22Rv1 (cell line): ENCODE measurements at regions not wholly inside any gene's neighbourhood (a gene's known extent, or its start where the extent isn't known, plus 50 kb on each side); places are given as distances from the start of the nearest gene placed in this dataset.

Experiments
- ZFX ChIP-seq: fragments of 450-650 bp; IDR thresholded peaks from 2 replicates; pipeline ENCODE4 v1.6.1; 2017; ENCODE audit warnings: antibody characterized with exemption, borderline replicate concordance
- TF ChIP-seq, protein P1 (sequence below): fragments of 450-650 bp; IDR thresholded peaks from 2 replicates; pipeline ENCODE4 v1.5.1; 2017; ENCODE audit warnings: mild to moderate bottlenecking

DNA sequence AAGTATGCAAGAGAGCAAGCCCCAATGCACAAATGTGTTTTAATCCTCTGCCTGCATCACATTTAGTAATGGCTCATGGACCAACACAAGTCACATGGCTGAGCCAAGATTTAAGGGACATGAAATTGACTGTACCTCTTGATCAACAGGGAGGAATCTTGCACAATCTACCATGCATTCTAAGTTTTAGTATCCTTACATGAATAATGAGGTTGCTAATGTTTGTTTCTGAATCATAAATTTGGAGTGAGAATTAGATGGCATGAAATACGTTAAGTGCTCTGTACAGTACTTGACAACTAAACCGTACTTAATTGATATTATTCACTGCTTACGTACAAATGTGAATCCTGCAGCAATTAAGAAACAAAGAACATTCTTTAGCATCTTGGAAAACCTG lies 553.8 kb upstream of the JAG1 start:
- TF ChIP-seq, protein P1, sequence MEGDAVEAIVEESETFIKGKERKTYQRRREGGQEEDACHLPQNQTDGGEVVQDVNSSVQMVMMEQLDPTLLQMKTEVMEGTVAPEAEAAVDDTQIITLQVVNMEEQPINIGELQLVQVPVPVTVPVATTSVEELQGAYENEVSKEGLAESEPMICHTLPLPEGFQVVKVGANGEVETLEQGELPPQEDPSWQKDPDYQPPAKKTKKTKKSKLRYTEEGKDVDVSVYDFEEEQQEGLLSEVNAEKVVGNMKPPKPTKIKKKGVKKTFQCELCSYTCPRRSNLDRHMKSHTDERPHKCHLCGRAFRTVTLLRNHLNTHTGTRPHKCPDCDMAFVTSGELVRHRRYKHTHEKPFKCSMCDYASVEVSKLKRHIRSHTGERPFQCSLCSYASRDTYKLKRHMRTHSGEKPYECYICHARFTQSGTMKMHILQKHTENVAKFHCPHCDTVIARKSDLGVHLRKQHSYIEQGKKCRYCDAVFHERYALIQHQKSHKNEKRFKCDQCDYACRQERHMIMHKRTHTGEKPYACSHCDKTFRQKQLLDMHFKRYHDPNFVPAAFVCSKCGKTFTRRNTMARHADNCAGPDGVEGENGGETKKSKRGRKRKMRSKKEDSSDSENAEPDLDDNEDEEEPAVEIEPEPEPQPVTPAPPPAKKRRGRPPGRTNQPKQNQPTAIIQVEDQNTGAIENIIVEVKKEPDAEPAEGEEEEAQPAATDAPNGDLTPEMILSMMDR = no peak
- no peak for TF ChIP-seq ZFX
